Tibial artery (tissue), 4 donors: ENCODE measurements at regions not wholly inside any gene's neighbourhood (a gene's known extent, or its start where the extent isn't known, plus 50 kb on each side); places are given as distances from the start of the nearest gene placed in this dataset.

Experiments used
- DNase-seq, 2 donors: peaks; one replicate each; pipeline ENCODE4 v3.0.0-alpha.2; 2019
- H3K27ac ChIP-seq, 2 donors: fragments of 200-600 bp; sonication (generic) in 1 of 2; 1 replicate in 1 of 2; 2 replicates in 1 of 2; pipeline ENCODE4 v1.5.1; 2018 to 2019; ENCODE audit warnings: mild to moderate bottlenecking in 1 of 2
- H3K27me3 ChIP-seq, 2 donors: fragments of 200-600 bp; sonication (generic) in 1 of 2; one replicate each; pipeline versions ENCODE4 v1.5.1 to v1.6.0; 2016 to 2019
- H3K36me3 ChIP-seq, 3 donors: fragments of 200-600 bp; sonication (generic) in 2 of 3; one replicate each; pipeline ENCODE4 v1.5.1; 2016 to 2019; ENCODE audit warnings: mild to moderate bottlenecking in 2 of 3
- H3K4me1 ChIP-seq, 4 donors: fragments of 200-600 bp; sonication (generic) in 2 of 4; 1 replicate in 3 of 4; 2 replicates in 1 of 4; pipeline ENCODE4 v1.5.1; 2016 to 2019
- H3K4me3 ChIP-seq, 2 donors: fragments of 200-600 bp; sonication (generic) in 1 of 2; 1 replicate in 1 of 2; 2 replicates in 1 of 2; pipeline ENCODE4 v1.5.1; 2018 to 2019; ENCODE audit warnings: mild to moderate bottlenecking in 2 of 2
- H3K9me3 ChIP-seq, 3 donors: fragments of 200-600 bp; sonication (generic) in 1 of 3; one replicate each; pipeline ENCODE4 v1.5.1; 2016 to 2019
- CTCF ChIP-seq, 2 experiments: fragments of 200-600 bp in 1 of 2; fragments of 450-650 bp in 1 of 2; IDR thresholded peaks; one replicate each; pipeline ENCODE4 v1.5.1; 2017 to 2019; ENCODE audit warnings: antibody characterized with exemption in 2 of 2, mild to moderate bottlenecking in 1 of 2, moderate library complexity in 1 of 2
- intact Hi-C: fragments of 100-400 bp; cut with DNase I; formaldehyde crosslinking; loops from one replicate; pipeline ENCODE4 v1.15.0; 2023; ENCODE audit warnings: low total_unique reads

DNA sequence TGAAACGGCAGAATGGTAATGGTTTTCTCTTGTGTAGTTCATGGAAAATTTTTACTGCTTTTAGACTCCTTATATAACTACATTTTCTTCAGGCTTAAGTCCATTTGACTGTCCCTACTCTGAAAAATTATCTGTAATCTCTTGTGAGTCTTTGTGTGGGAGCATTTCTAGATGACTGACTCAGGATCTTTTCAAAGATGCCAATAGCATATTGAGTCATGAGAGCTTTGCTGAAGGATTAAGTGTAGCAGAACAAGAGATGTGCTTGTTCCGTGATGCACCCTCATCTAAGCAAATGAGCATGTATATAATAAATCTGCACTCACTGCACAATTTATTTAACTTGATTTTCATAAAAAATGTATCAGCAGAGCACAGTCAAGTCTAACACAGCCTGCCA, 298.7 kb upstream of the CDH6 start:
- intact Hi-C loops = no loop called here

DNA sequence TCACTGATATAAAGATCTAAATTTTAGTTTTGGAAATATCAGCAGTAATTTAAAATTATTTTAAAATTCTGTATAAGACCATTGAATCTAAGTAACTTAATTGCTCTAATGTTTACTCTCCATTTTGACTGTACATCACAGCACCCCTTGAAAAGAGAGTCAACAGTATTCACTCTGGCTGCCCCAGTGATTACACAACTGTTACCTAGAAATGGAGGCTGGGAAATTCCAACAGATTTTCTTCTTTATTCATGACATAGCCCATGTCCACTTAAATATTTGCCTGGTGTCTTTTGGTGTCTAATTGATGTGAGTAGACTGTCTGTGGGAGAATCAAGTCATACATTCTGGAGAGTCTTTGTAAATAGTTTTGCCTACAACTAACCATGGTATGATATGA, 301.8 kb upstream of the CDH6 start:
- Histone ChIP-seq H3K27me3 (no peaks in the 10 kb centered on the region), H3K4me1 (no peaks in the 10 kb centered on the region), H3K36me3 (no peaks in the 10 kb centered on the region), H3K9me3 (no peaks in the 10 kb centered on the region), H3K4me3 (no peak overlapping the region), H3K27ac (no peak overlapping the region)
- TF ChIP-seq CTCF (IDR thresholded peaks at IDR 0.05) = no peak
- no peak for DNase-seq
- intact Hi-C loops = no loop called here

More for the DNA sequence above, 298.7 kb upstream of the CDH6 start:
- Histone ChIP-seq H3K4me1 (no peaks in the 10 kb centered on the region), H3K27ac (no peak overlapping the region), H3K36me3 (no peaks in the 10 kb centered on the region), H3K9me3 (no peaks in the 10 kb centered on the region), H3K4me3 (no peak overlapping the region), H3K27me3 (no peaks in the 10 kb centered on the region)
- TF ChIP-seq CTCF (IDR thresholded peaks at IDR 0.05) = no peak
- DNase-seq = no peak

DNA sequence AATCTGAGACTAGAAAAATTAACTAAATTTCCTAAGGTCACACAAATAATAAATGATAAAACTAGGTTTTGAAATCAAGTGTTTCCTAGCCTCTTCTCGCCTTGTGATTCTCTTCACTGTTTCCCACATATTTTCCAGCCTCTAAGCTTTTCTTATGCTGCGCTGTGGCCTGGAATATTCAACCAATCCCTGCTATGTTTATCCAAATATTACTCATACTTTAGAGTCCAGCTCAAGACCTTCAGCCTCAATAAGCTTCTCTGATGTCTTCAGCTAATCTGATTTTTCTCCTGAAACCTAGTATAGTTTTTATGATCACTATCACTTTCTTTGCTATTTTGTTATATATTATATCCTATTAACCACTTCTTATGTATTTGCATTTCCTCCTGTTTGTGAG, 303.1 kb upstream of the CDH6 start:
- H3K27me3 ChIP-seq = no peaks in the 10 kb centered on the region
- no peak for DNase-seq
- H3K36me3 ChIP-seq = no peaks in the 10 kb centered on the region
- H3K9me3 ChIP-seq = no peaks in the 10 kb centered on the region
- H3K4me1 ChIP-seq = no peaks in the 10 kb centered on the region
- TF ChIP-seq CTCF (IDR thresholded peaks at IDR 0.05) = no peak
- no peak overlapping the region for H3K4me3 ChIP-seq
- no peak overlapping the region for H3K27ac ChIP-seq
- intact Hi-C loops = no loop called here

- H3K9me3 ChIP-seq = no peaks in the 10 kb centered on the region
- H3K4me1 ChIP-seq = peaks cover 0 to under 1% (median 0%) of the 10 kb centered on the region in 4 donors
- H3K27ac ChIP-seq = no peak overlapping the region
- TF ChIP-seq CTCF (IDR thresholded peaks at IDR 0.05) = no peak
- intact Hi-C loops = no loop called here
- no peaks in the 10 kb centered on the region for H3K36me3 ChIP-seq
- DNase-seq = no peak
- H3K4me3 ChIP-seq = no peak overlapping the region
- H3K27me3 ChIP-seq = no peaks in the 10 kb centered on the region
These were observed 313.0 kb upstream of the CDH6 start for GRCh38 chr5:30880514-30880913.

DNA sequence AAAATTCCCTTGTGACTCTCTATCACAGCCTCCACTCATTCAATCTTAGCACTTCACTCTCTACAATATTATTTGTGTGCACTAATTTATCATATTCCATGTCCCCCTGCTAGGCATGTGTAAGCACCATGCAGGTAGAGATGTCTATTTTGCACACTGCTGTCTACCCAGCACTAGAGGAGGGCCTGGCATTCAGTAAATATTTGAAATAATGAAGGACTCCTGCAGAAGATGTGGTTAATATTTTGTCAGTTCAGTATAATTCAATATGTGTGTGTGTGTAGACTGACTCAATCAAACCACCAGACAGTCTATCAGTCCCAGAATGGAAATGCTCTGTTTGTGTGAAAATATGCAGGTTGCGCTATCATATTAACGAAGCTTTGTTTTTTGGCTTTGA, 313.6 kb upstream of the CDH6 start:
- H3K36me3 ChIP-seq = no peaks in the 10 kb centered on the region
- H3K4me1 ChIP-seq = peaks cover 0 to 7% (median 0%) of the 10 kb centered on the region in 4 donors
- DNase-seq = no peak
- H3K27ac ChIP-seq = no peak overlapping the region
- no peaks in the 10 kb centered on the region for H3K27me3 ChIP-seq
- H3K4me3 ChIP-seq = no peak overlapping the region
- no peaks in the 10 kb centered on the region for H3K9me3 ChIP-seq
- TF ChIP-seq CTCF (IDR thresholded peaks at IDR 0.05) = no peak
- intact Hi-C loops = no loop called here

DNA sequence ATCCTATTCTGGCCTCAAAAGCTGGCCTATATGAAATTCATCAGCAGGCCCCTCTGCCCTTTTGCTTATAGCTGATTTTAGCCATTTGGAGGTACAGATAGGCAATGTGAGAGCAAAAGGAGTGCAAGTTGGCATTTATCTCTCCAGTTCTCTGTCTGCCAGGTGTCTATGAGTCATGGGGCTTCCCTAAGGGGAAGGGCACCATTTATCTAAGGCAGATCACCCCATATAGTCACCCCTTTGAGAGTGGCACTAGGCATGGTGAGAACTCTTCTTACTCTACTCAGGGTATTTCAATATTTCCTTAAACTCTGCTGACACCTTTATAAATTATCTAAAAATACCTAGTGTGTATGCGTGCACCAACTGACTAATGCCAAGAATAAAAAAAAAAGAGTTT, 314.7 kb upstream of the CDH6 start:
- intact Hi-C loops = no loop called here
- no peaks in the 10 kb centered on the region for H3K9me3 ChIP-seq
- no peak overlapping the region for H3K4me3 ChIP-seq
- DNase-seq = no peak
- no peaks in the 10 kb centered on the region for H3K36me3 ChIP-seq
- H3K4me1 ChIP-seq = peaks cover 0 to 16% (median 0%) of the 10 kb centered on the region in 4 donors
- no peak overlapping the region for H3K27ac ChIP-seq
- no peak for TF ChIP-seq CTCF (IDR thresholded peaks at IDR 0.05)
- no peaks in the 10 kb centered on the region for H3K27me3 ChIP-seq
